CD4-positive, alpha-beta T cell treated with Interleukin-17A for 1 hour (primary cell): ENCODE measurements at regions not wholly inside any gene's neighbourhood (a gene's known extent, or its start where the extent isn't known, plus 50 kb on each side); places are given as distances from the start of the nearest gene placed in this dataset.
"Not testable (repeated sequence)": the region's sequence is repeated elsewhere in the genome, so short reads cannot be mapped to it uniquely, and the experiment has no call there.

Experiments
- DNase-seq: peaks from one replicate; pipeline ENCODE4 v3.0.0-alpha.2; 2020

- no peak for DNase-seq
Measured at GRCh38 chr2:183666031-183666430, 541.8 kb downstream of the NUP35 start.

GRCh38 chr2:183671233-183671632 lies 547.0 kb downstream of the NUP35 start:
- no peak for DNase-seq

DNA sequence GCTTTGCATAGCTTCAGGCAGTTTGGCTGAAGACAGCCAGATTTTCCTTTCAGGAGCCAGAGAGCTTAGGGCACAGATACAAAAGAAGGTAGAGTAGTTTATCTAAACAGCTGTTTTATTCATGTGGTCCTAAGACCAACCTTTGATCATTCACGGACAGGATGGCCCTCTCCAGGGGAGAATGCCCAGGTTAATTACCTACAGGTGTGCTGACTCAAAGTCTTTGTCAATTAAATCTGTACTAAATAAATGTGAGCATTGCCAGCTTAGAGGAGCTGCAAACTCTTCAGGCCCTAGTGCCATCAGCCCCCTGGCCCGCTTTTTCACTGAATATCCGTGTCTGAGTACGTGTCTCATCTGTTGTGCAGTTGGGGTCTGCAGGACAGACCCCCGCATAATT lies 554.7 kb downstream of the NUP35 start:
- DNase-seq: no peak

GRCh38 chr2:183680573-183680972 lies 556.3 kb downstream of the NUP35 start:
- no peak for DNase-seq

DNA sequence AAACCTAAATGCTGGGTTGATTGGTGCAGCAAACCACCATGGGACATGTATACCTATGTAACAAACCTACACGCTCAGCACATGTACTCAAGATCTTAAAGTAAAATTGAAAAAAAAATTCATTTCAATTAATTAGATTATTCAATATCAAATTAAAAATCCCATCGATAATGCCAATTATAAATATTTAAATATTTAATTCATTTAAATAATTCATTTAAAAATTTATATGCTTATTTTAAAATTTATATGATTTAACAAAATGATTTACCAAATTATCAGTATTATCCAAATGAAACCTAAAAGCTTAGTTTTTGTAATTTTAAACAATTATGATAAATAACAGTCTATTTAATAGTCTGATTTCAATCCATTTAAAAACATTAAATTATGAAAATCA lies 560.4 kb downstream of the NUP35 start:
- no peak for DNase-seq

- DNase-seq: no peak
Measured at GRCh38 chr2:183696028-183696427, 571.8 kb downstream of the NUP35 start.

DNA sequence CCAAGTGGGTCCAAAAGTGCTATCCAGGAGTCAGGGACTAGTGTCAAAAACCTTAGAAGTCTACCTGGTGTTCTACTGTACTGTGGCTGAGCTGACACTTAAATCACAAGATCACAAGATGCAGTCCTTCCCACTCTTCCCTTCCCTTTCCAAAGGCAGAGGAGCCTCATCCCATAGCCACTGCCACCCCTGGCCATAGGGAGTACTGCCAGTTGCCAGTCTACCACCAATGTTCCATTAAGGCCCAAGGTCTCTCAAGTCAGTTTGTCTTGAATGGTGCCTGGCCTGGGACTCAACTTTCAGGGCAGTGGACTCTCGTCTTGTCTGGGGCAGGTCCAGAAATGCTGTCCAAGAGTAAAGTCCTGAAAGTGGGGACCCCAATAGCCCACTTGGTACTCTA lies 585.6 kb downstream of the NUP35 start:
- no peak for DNase-seq

DNA sequence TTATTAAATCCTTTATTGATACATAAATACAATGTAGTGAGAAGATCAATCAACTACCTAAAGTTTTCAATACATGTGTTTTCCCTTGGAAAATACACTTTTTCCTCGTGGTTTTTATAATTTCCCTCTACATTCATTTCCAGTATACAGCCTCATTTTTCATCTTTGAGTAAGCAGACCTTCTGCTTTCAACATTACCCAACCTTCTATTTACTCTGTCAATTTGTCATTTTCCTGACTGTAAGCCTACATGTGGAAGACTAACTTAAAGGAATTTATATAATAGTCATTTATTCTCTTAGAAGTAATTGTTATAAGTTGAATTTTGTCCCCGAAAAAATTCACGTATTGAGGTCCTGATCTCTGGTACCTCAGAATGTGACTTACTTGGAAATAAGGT lies 594.0 kb downstream of the NUP35 start:
- no peak for DNase-seq

DNA sequence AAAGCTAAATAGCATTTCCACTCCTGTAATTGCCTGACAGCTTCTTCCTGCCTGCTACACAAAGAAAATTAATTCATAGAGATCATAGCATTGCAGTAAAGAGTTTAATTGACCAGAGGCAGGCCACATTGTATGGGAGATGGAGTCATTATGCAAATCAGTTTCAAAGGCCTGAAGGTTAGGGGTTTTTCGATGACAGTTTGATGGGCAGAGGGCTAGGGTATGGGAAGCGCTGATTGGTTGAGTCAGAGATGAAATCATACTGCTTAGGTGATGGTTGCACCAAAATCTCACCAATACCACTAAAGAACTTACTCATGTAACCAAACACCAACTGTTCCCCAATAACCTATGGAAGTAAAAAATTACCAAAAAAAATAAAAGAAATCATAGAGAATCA lies 599.0 kb downstream of the NUP35 start:
- no peak for DNase-seq

DNA sequence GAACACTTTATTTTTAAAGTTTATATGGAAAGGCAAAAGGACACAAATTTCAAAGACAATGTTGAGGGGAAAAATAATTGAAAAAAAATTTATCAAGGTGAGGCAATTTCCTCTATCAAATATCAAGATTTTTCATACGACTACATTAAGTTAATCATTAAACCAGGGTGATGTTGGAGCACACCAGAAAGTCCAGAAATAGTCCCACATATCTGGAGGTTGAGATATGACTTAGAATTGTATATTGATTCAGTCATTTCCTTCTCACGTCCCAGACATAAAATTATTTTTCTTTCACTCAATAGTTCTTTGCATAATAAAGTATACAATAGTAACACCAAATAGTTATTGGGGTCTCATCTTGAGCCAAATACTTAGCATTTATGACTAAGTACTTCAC lies 605.1 kb downstream of the NUP35 start:
- no peak for DNase-seq

DNA sequence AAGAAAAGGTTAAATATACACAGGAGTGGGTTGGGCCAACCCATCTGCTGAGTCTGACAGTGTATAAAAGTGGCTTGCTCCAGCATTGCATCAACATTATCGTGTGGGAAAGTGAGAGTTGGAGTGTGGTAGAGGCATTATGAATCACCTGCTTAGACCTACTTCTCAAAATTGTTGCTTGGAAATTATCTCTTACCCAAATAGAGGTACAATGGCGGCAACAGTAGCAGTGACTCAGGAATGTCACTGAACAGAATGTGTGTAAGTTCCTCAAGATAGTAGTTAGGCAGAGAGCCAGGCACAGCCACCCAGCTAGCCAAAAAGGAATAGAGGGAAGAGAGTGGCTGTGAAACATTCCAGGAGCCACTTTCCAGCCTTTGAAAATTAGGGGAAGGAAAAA lies 616.0 kb downstream of the NUP35 start:
- DNase-seq: no peak

GRCh38 chr2:183752571-183752970 lies 628.3 kb downstream of the NUP35 start:
- DNase-seq: no peak

- DNase-seq: no peak
Measured at GRCh38 chr2:183759033-183759432, 634.8 kb downstream of the NUP35 start.

DNA sequence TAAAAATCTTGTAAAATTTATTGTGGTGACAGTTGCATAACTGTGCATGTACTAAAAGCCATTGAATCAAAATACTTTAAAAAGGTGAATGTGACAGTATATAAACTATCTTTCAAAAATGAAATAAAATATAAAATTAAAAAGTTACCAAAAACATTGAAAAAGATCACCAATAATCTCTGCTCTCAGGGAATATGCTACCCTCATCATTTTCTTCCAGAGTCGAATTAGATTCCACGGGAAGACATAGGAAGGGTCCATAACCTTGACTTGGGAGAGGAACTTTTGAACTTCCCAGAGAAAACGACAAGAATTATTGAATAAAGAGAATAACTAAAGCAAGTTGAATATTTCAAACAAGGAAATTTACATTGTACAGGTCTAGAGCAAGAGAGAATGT lies 649.5 kb downstream of the NUP35 start:
- DNase-seq: no peak

DNA sequence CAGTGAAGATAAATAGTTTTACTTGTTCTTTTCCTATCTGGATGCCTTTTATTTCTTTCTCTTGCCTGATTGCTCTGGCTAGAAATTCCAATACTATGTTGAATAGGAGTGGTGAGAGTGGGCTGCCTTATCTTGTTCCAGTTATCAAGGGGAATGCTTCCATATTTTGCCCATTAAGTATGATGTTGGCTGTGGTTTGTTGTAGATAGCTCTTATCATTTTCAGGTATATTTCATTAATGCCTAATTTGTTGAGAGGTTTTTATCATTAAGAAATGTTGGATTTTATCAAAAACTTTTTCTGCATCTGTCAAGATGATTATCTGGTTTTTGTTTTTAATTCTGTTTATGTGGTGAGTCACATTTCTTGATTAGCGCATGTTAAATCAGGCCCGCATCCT lies 655.8 kb downstream of the NUP35 start:
- no peak for DNase-seq

GRCh38 chr2:183782436-183782835 lies 658.2 kb downstream of the NUP35 start:
- DNase-seq: no peak

GRCh38 chr2:183788796-183789195 lies 664.6 kb downstream of the NUP35 start:
- not testable (repeated sequence) for DNase-seq

DNA sequence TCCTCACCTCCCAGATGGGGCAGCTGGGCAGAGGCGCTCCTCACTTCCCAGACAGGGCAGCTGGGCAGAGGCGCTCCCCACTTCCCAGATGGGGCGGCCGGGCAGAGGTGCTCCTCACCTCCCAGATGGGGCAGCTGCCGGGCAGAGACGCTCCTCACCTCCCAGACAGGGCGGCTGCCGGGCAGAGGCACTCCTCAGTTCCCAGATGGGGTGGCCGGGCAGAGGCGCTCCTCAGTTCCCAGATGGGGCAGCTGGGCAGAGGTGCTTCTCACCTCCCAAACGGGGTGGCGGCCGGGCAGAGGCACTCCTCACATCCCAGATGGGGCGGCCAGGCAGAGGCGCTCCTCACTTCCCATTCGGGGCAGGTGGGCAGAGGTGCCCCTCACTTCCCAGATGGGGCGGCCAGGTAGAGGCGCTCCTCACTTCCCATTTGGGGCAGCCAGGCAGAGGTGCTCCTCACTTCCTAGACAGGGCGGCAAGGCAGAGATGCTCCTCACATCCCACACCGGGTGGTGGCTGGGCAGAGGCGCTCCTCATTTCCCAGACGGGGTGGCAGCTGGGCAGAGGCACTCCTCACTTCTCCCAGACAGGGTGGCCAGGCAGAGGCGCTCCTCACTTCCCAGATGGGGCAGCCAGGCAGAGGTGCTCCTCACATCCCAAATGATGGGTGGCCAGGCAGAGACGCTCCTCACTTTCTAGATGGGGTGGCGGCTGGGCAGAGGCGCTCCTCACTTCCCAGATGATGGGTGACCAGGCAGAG lies 668.1 kb downstream of the NUP35 start:
- DNase-seq: not testable (repeated sequence)

- DNase-seq: no peak
Measured at GRCh38 chr2:183798535-183798934, 674.3 kb downstream of the NUP35 start.

DNA sequence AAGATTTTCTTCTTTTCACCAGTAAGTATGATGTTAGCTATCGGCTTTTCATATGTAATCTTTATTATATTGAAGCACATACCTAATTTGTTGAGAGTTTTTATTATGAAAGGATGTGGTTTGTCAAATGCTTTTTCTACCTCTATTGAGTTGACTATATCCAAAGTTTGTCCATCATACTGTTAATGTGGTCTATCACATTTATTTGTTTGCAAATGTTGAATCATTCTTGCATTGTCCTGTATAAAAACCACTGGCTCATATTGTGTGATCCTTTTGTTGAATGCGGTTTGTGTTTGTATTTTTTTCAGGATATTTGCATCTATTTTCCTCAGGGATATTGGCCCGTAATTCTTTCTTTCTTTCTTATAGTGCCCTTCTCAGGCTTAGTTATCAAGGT lies 675.5 kb downstream of the NUP35 start:
- DNase-seq: no peak

DNA sequence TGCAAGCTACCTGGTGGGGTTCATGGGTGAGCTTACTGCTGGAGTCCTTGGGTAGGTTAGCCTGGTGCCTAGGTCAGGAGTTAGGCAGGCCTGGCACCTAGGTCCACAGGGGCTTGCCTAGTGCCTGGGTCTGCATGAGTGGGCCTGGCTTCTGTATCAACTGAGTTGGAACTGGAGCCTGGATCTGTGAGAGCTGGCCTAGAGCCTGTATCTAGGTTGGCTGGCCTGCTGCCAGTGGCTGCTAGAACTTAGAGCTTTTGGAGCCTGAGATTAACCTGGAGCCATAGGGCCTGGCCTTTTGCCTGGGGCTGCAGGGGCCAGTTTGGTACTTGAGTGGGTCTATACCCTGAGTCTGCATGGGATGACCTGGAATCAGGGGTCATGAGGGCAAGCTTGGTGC lies 679.4 kb downstream of the NUP35 start:
- DNase-seq: no peak

- DNase-seq: no peak
Measured at GRCh38 chr2:183807870-183808269, 683.6 kb downstream of the NUP35 start.

DNA sequence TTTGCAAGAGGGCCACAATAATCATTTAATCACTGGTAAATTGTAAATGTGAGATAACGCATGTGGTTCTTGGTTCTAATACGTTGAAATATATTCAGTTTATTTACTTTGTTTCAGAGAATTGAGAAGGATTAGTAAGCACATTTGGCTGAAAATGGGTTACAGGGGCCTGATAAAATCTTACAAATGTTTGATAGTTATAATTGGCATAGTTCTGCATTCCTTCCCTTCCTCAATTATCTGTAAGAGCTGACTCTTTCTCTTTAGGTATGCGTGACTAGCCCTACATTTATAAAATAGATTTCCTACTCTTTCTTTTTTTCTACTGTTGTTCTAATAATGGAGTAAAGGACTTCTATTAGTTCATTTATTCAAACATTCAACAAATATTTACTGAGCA lies 685.2 kb downstream of the NUP35 start:
- no peak for DNase-seq

GRCh38 chr2:183811281-183811680 lies 687.0 kb downstream of the NUP35 start:
- no peak for DNase-seq

DNA sequence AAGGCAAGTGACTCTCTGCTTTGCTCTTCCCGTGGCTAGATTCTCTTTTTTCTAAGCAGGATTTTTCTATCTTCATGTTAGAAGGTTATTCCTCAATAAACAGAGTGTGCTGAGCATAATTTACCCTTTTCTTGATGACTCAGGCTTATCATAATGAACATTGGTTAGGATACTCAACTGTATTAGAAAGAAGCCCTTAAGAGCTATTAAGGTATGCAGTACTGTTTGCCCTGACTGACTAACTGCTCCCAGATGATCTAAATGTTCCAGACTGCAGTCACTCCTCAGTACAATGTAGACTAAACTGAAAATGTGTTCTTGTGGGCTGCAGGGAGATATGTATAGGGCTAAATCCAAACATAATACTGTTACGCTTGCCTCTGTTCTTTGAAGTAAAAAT lies 687.8 kb downstream of the NUP35 start:
- no peak for DNase-seq
